GM12878 (cell line): ENCODE measurements at regions not wholly inside any gene's neighbourhood (a gene's known extent, or its start where the extent isn't known, plus 50 kb on each side); places are given as distances from the start of the nearest gene placed in this dataset.

ENCODE experiments used
- ATAC-seq: fragments of 200-7000 bp; cut with Tn5 transposase; 3 replicates; pipeline ENCODE4 v1.9.1; 2020; ENCODE audit warnings: mild to moderate bottlenecking, moderate library complexity
- BruUV-seq: library from RNA; stranded (reverse); fragments of 400-500 nt; replicated peaks from 2 replicates; lab custom pipeline; 2021; lab: Mats Ljungman, UMichigan
- CTCF ChIA-PET: fragments of 300-600 bp; sonication (Branson Sonifier 250); formaldehyde crosslinking; extraction: SDS; loops from one replicate; lab custom pipeline; 2021; ENCODE audit warnings: inconsistent platforms; lab: Yijun Ruan, JAX
- POLR2A ChIA-PET: fragments of 350-600 bp; formaldehyde crosslinking; extraction: SDS; loops from one replicate; lab custom pipeline; 2021; ENCODE audit warnings: inconsistent platforms; lab: Charles Lee
- RAD21 ChIA-PET: fragments of 300-600 bp; sonication (Branson Sonifier 250); formaldehyde crosslinking; loops from one replicate; lab custom pipeline; 2023; ENCODE audit warnings: antibody characterized with exemption; ENCODE audit not compliant: unreplicated experiment; lab: Charles Lee
- SMC1A ChIA-PET: fragments of 300-600 bp; sonication (Branson Sonifier 250); formaldehyde crosslinking; loops from one replicate; lab custom pipeline; 2023; ENCODE audit not compliant: unreplicated experiment, uncharacterized antibody; lab: Charles Lee
- DNase-seq: peaks from one replicate; pipeline ENCODE4 v3.0.0-alpha.2; 2011; ENCODE audit warnings: low read depth, low spot score
- FAIRE-seq: peaks from 3 replicates; lab custom pipeline; 2011; peaks lifted over from hg19 to GRCh38; lab: Jason Lieb, UNC
- H2AFZ ChIP-seq: 2 replicates; pipeline ENCODE4 v1.6.0; 2011; ENCODE audit warnings: low read depth, low read length, control low read depth; ENCODE audit not compliant: control insufficient read depth
- H3K27ac ChIP-seq: 2 replicates; pipeline ENCODE4 v1.5.1; 2011; ENCODE audit warnings: control low read depth; ENCODE audit not compliant: control insufficient read depth, insufficient read depth
- H3K27me3 ChIP-seq, 2 experiments: replicated peaks in 1 of 2; 2 replicates each; pipeline versions ENCODE4 v1.6.0 to v1.6.1; 2011; ENCODE audit warnings: low read length in 1 of 2; ENCODE audit not compliant: control insufficient read depth in 2 of 2, insufficient read depth in 2 of 2
- H3K36me3 ChIP-seq, 2 experiments: 2 replicates each; pipeline ENCODE4 v1.5.1; 2011; ENCODE audit warnings: low read length in 1 of 2; ENCODE audit not compliant: control insufficient read depth in 2 of 2, insufficient read depth in 2 of 2
- H3K4me1 ChIP-seq: 2 replicates; pipeline ENCODE4 v1.6.1; 2011; ENCODE audit warnings: mild to moderate bottlenecking, low read length, moderate library complexity, mixed read lengths; ENCODE audit not compliant: control insufficient read depth, insufficient read depth
- H3K4me2 ChIP-seq: 2 replicates; pipeline ENCODE4 v1.6.0; 2011; ENCODE audit warnings: control low read depth; ENCODE audit not compliant: control insufficient read depth, insufficient read depth
- H3K4me3 ChIP-seq: fragments of 200-600 bp; sonication (generic); 2 replicates; pipeline ENCODE4 v1.5.1; 2016
- H3K79me2 ChIP-seq: 2 replicates; pipeline ENCODE4 v1.6.0; 2011; ENCODE audit warnings: low read length; ENCODE audit not compliant: control insufficient read depth, insufficient read depth
- H3K9ac ChIP-seq: 2 replicates; pipeline ENCODE4 v1.8.0; 2011; ENCODE audit warnings: low read length, control low read depth, mixed read lengths; ENCODE audit not compliant: control insufficient read depth, insufficient read depth
- H3K9me3 ChIP-seq: replicated peaks from 3 replicates; pipeline ENCODE4 v1.5.1; 2011; ENCODE audit warnings: mild to moderate bottlenecking, low read length; ENCODE audit not compliant: control insufficient read depth, insufficient read depth
- H4K20me1 ChIP-seq: 2 replicates; pipeline ENCODE4 v1.6.0; 2011; ENCODE audit not compliant: control insufficient read depth, insufficient read depth
- CREB1 ChIP-seq: IDR thresholded peaks from 2 replicates; pipeline ENCODE4 v1.6.1; 2012; ENCODE audit warnings: low read depth, mild to moderate bottlenecking, inconsistent platforms
- EZH2 ChIP-seq: IDR thresholded peaks from 2 replicates; pipeline ENCODE4 v1.6.1; 2012; ENCODE audit warnings: low read depth, mild to moderate bottlenecking, control low read depth, inconsistent platforms, low read length, borderline replicate concordance; ENCODE audit not compliant: control insufficient read depth
- FOXM1 ChIP-seq: IDR thresholded peaks from 2 replicates; pipeline ENCODE4 v1.6.1; 2012; ENCODE audit warnings: low read depth, mild to moderate bottlenecking, inconsistent platforms, low read length, moderate library complexity
- HDGF ChIP-seq: fragments of 450-650 bp; IDR thresholded peaks from 2 replicates; pipeline ENCODE4 v1.6.1; 2016; ENCODE audit warnings: antibody characterized with exemption
- KDM1A ChIP-seq: fragments of 200-600 bp; sonication (generic); IDR thresholded peaks from 2 replicates; pipeline ENCODE4 v1.6.1; 2016; ENCODE audit warnings: borderline replicate concordance
- MTA2 ChIP-seq: fragments of 450-650 bp; IDR thresholded peaks from 2 replicates; pipeline ENCODE4 v1.6.1; 2016; ENCODE audit warnings: low read depth, mild to moderate bottlenecking, moderate library complexity
- NR2C1 ChIP-seq: fragments of 450-650 bp; IDR thresholded peaks from 2 replicates; pipeline ENCODE4 v1.6.1; 2017; ENCODE audit warnings: antibody characterized with exemption, mild to moderate bottlenecking, moderate library complexity
- RAD21 ChIP-seq: IDR thresholded peaks from 2 replicates; pipeline ENCODE4 v1.6.1; 2011; ENCODE audit warnings: mild to moderate bottlenecking, low read depth, low read length, moderate library complexity; ENCODE audit not compliant: insufficient read depth
- RB1 ChIP-seq: fragments of 450-650 bp; formaldehyde crosslinking; IDR thresholded peaks from 2 replicates; pipeline ENCODE4 v1.6.1; 2017; ENCODE audit warnings: mild to moderate bottlenecking, borderline replicate concordance
- SREBF2 ChIP-seq: IDR thresholded peaks from 2 replicates; pipeline ENCODE4 v1.6.1; 2012; ENCODE audit warnings: mild to moderate bottlenecking, low read length
- WGBS: methylation state at CpG from one replicate; pipeline ENCODE4 v1.1.6; 2016; ENCODE audit warnings: low lambda C conversion rate; ENCODE audit not compliant: insufficient replicate concordance, insufficient coverage; ENCODE audit errors: missing lambda C conversion rate; 5-methylcytosine and 5-hydroxymethylcytosine counted together
- in situ Hi-C: fragments of 300-500 bp; cut with MboI; formaldehyde crosslinking; loops from 9 replicates; pipeline ENCODE4 v1.14.3; 2018; ENCODE audit warnings: mixed read lengths
- intact Hi-C: fragments of 100-400 bp; cut with micrococcal nuclease; formaldehyde crosslinking; loops from one replicate; pipeline ENCODE4 v1.14.2; 2022; ENCODE audit not compliant: unreplicated experiment
- TF ChIP-seq, protein P1 (sequence below): IDR thresholded peaks from 2 replicates; pipeline ENCODE4 v1.6.1; 2012; ENCODE audit warnings: mild to moderate bottlenecking, low read depth, low read length
- TF ChIP-seq, protein P2 (sequence below): fragments of 150-350 bp; IDR thresholded peaks from 2 replicates; pipeline ENCODE4 v1.6.1; 2014; ENCODE audit warnings: mild to moderate bottlenecking, low read depth, low read length
- TF ChIP-seq, protein P3 (sequence below): fragments of 450-650 bp; IDR thresholded peaks from 2 replicates; pipeline ENCODE4 v1.6.1; 2017; ENCODE audit warnings: mild to moderate bottlenecking

- TF ChIP-seq, protein P1, sequence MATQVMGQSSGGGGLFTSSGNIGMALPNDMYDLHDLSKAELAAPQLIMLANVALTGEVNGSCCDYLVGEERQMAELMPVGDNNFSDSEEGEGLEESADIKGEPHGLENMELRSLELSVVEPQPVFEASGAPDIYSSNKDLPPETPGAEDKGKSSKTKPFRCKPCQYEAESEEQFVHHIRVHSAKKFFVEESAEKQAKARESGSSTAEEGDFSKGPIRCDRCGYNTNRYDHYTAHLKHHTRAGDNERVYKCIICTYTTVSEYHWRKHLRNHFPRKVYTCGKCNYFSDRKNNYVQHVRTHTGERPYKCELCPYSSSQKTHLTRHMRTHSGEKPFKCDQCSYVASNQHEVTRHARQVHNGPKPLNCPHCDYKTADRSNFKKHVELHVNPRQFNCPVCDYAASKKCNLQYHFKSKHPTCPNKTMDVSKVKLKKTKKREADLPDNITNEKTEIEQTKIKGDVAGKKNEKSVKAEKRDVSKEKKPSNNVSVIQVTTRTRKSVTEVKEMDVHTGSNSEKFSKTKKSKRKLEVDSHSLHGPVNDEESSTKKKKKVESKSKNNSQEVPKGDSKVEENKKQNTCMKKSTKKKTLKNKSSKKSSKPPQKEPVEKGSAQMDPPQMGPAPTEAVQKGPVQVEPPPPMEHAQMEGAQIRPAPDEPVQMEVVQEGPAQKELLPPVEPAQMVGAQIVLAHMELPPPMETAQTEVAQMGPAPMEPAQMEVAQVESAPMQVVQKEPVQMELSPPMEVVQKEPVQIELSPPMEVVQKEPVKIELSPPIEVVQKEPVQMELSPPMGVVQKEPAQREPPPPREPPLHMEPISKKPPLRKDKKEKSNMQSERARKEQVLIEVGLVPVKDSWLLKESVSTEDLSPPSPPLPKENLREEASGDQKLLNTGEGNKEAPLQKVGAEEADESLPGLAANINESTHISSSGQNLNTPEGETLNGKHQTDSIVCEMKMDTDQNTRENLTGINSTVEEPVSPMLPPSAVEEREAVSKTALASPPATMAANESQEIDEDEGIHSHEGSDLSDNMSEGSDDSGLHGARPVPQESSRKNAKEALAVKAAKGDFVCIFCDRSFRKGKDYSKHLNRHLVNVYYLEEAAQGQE: no peak
- TF ChIP-seq KDM1A (no peak), MTA2 (no peak), SREBF2 (no peak), RB1 (no peak), CREB1 (no peak)
- TF ChIP-seq, all 136 proteins: peak for 0
Measured at GRCh38 chr4:30471861-30472260, 248.3 kb upstream of the PCDH7 start (continued).

DNA sequence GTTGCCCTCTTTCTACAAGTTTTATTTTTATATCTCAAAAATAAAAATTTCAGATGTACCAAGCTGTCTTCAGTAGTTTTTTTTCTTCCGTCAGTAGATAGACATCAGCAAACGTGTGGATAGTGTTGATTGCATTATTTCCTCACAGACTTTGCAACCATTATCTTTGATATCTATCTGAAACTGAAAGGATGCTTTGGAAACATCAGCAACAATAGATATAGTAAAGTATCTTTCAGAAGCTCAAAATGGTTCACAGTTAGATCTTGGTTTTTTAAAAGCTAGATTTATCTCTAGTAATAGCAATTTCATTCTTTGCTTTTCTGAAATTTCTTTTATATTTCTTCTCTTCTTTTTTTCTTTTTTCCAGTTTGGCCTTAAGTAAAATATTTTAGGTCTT, 246.9 kb upstream of the PCDH7 start:
- CTCF ChIA-PET: interaction anchor here (0.9 kb wide), 1 partner anchor 93 kb away, joined by 3 read pairs; no protein-coding TSS in a partner anchor
- ATAC-seq (peak; percentile 51), DNase-seq (no peak), FAIRE-seq (no peak)
- POLR2A ChIA-PET: no interaction called here
- SMC1A ChIA-PET: interaction anchor here (1.0 to 1.3 kb wide), 3 partner anchors 11 to 242 kb away, joined by 3 to 6 read pairs (median 4); no protein-coding TSS in a partner anchor
- H3K27me3 ChIP-seq: no peaks in the 10 kb centered on the region
- no peaks in the 10 kb centered on the region for H3K36me3 ChIP-seq
- no peak overlapping the region for H3K4me3 ChIP-seq
- H3K4me2 ChIP-seq: no peak overlapping the region
- H3K9ac ChIP-seq: no peak overlapping the region
- no peaks in the 10 kb centered on the region for H4K20me1 ChIP-seq
- no peak overlapping the region for H3K27ac ChIP-seq
- no peaks in the 10 kb centered on the region; the same call in 2 of the 3 replicates for H3K9me3 ChIP-seq
- RAD21 ChIA-PET: interaction anchor here (1.1 kb wide), 1 partner anchor 163 kb away, joined by 3 read pairs; no protein-coding TSS in a partner anchor
- H2AFZ ChIP-seq: no peak overlapping the region
- in situ Hi-C loops (no loop called here), intact Hi-C loops (no loop called here)
- H3K79me2 ChIP-seq: no peaks in the 10 kb centered on the region
- H3K4me1 ChIP-seq: 0 out of 2 replicates have a peak, but pooled peaks cover 3% of the 10 kb centered on the region
- 47% methylated on average over 2 of the region's 2 CpGs for WGBS
- BruUV-seq: no TSS peak
- no peak for TF ChIP-seq NR2C1
- TF ChIP-seq, protein P1: no peak
- no peak for TF ChIP-seq HDGF
- TF ChIP-seq FOXM1: no peak
- TF ChIP-seq RAD21: no peak
- no peak for TF ChIP-seq EZH2
- TF ChIP-seq, protein P2, sequence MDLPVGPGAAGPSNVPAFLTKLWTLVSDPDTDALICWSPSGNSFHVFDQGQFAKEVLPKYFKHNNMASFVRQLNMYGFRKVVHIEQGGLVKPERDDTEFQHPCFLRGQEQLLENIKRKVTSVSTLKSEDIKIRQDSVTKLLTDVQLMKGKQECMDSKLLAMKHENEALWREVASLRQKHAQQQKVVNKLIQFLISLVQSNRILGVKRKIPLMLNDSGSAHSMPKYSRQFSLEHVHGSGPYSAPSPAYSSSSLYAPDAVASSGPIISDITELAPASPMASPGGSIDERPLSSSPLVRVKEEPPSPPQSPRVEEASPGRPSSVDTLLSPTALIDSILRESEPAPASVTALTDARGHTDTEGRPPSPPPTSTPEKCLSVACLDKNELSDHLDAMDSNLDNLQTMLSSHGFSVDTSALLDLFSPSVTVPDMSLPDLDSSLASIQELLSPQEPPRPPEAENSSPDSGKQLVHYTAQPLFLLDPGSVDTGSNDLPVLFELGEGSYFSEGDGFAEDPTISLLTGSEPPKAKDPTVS: no peak
- TF ChIP-seq, protein P3, sequence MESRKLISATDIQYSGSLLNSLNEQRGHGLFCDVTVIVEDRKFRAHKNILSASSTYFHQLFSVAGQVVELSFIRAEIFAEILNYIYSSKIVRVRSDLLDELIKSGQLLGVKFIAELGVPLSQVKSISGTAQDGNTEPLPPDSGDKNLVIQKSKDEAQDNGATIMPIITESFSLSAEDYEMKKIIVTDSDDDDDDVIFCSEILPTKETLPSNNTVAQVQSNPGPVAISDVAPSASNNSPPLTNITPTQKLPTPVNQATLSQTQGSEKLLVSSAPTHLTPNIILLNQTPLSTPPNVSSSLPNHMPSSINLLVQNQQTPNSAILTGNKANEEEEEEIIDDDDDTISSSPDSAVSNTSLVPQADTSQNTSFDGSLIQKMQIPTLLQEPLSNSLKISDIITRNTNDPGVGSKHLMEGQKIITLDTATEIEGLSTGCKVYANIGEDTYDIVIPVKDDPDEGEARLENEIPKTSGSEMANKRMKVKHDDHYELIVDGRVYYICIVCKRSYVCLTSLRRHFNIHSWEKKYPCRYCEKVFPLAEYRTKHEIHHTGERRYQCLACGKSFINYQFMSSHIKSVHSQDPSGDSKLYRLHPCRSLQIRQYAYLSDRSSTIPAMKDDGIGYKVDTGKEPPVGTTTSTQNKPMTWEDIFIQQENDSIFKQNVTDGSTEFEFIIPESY: no peak
